NCI-H1048 (cell line): ENCODE measurements at regions not wholly inside any gene's neighbourhood (a gene's known extent, or its start where the extent isn't known, plus 50 kb on each side); places are given as distances from the start of the nearest gene placed in this dataset.
"Not testable (repeated sequence)": the region's sequence is repeated elsewhere in the genome, so short reads cannot be mapped to it uniquely, and the experiment has no call there.

Experiments
- DNase-seq: peaks from one replicate; lab custom pipeline; 2025; lab: John Stamatoyannopoulos, UW

- DNase-seq = no peak
Observed at GRCh38 chr9:6160579-6160978, 55.0 kb upstream of the IL33 start.

- no peak for DNase-seq
Observed at GRCh38 chr9:6153425-6153824, 62.2 kb upstream of the IL33 start.

- DNase-seq = no peak
Observed at GRCh38 chr9:6152788-6153187, 62.8 kb upstream of the IL33 start.

GRCh38 chr9:6150483-6150882 lies 65.1 kb upstream of the IL33 start:
- no peak for DNase-seq

- no peak for DNase-seq
Observed at GRCh38 chr9:6149315-6149714, 66.3 kb upstream of the IL33 start.

- DNase-seq = no peak
Observed at GRCh38 chr9:6147846-6148245, 67.8 kb upstream of the IL33 start.

GRCh38 chr9:6144947-6145346 lies 70.7 kb upstream of the IL33 start:
- DNase-seq = no peak

GRCh38 chr9:6142799-6143454 lies 72.7 kb upstream of the IL33 start:
- no peak for DNase-seq

- DNase-seq = not testable (repeated sequence)
Observed at GRCh38 chr9:6135780-6136179, 79.8 kb upstream of the IL33 start.

- no peak for DNase-seq
Observed at GRCh38 chr9:6134661-6135180, 80.9 kb upstream of the IL33 start.

GRCh38 chr9:6133346-6134063 lies 82.1 kb upstream of the IL33 start:
- no peak for DNase-seq

- no peak for DNase-seq
Observed at GRCh38 chr9:6132650-6133049, 83.0 kb upstream of the IL33 start.

GRCh38 chr9:6128030-6128429 lies 87.6 kb upstream of the IL33 start:
- no peak for DNase-seq

GRCh38 chr9:6126377-6126776 lies 89.2 kb upstream of the IL33 start:
- no peak for DNase-seq

- DNase-seq = no peak
Observed at GRCh38 chr9:6123416-6123815, 92.2 kb upstream of the IL33 start.

- no peak for DNase-seq
Observed at GRCh38 chr9:6121707-6122106, 93.9 kb upstream of the IL33 start.

- no peak for DNase-seq
Observed at GRCh38 chr9:6114424-6114823, 99.0 kb upstream of the RANBP6 start.

GRCh38 chr9:6113819-6114218 lies 98.4 kb upstream of the RANBP6 start:
- no peak for DNase-seq

- DNase-seq = no peak
Observed at GRCh38 chr9:6113312-6113711, 97.9 kb upstream of the RANBP6 start.

- no peak for DNase-seq
Observed at GRCh38 chr9:6109986-6110385, 94.6 kb upstream of the RANBP6 start.

- no peak for DNase-seq
Observed at GRCh38 chr9:6109571-6109970, 94.1 kb upstream of the RANBP6 start.

GRCh38 chr9:6106711-6107339 lies 91.4 kb upstream of the RANBP6 start:
- DNase-seq = no peak

GRCh38 chr9:6105738-6106137 lies 90.3 kb upstream of the RANBP6 start:
- DNase-seq = no peak
